Spleen (tissue), 7 donors: ENCODE measurements at regions not wholly inside any gene's neighbourhood (a gene's known extent, or its start where the extent isn't known, plus 50 kb on each side); places are given as distances from the start of the nearest gene placed in this dataset.

Experiments used
- CTCF ChIP-seq, 11 experiments: fragments of 200-600 bp in 7 of 11; fragments of 450-650 bp in 4 of 11; sonication (generic) in 4 of 11; IDR thresholded peaks in 8 of 11; conservative IDR thresholded peaks in 3 of 11; 1 replicate in 7 of 11; 2 replicates in 4 of 11; pipeline versions ENCODE4 v1.4.0 to v1.8.0; 2016 to 2021; ENCODE audit warnings: antibody characterized with exemption in 11 of 11, inconsistent platforms in 4 of 11, mild to moderate bottlenecking in 1 of 11
- POLR2A ChIP-seq, 3 donors: fragments of 450-650 bp; IDR thresholded peaks; one replicate each; pipeline ENCODE4 v1.5.1; 2017; ENCODE audit warnings: antibody characterized with exemption in 3 of 3, mild to moderate bottlenecking in 1 of 3
- donor health status: DM: no; HTN: no; CAD: no; lungs with moderate emphysema.
- donor health status: DM: no; HTN: no; CAD: no.
- donor health status: DM: no; HTN: no; CAD: no.

- TF ChIP-seq CTCF (IDR thresholded peaks at IDR 0.05 in 8 of 11, conservative IDR thresholded peaks at IDR 0.05 in 3 of 11): no peak
- TF ChIP-seq POLR2A (IDR thresholded peaks at IDR 0.05): no peak
These were observed 255.4 kb downstream of the MIAT start for GRCh38 chr22:26912655-26913345.
